PC-9 (cell line): ENCODE measurements at regions not wholly inside any gene's neighbourhood (a gene's known extent, or its start where the extent isn't known, plus 50 kb on each side); places are given as distances from the start of the nearest gene placed in this dataset.

Source experiments
- BruUV-seq: library from RNA; stranded (reverse); fragments of 400-500 nt; replicated peaks from 2 replicates; lab custom pipeline; 2021; lab: Mats Ljungman, UMichigan
- CTCF ChIA-PET: fragments of 300-600 bp; sonication (Branson Sonifier 250); formaldehyde crosslinking; loops from one replicate; lab custom pipeline; 2022; ENCODE audit warnings: antibody characterized with exemption; lab: Charles Lee
- POLR2A ChIA-PET: fragments of 300-600 bp; sonication (Branson Sonifier 250); formaldehyde crosslinking; loops from one replicate; lab custom pipeline; 2022; ENCODE audit warnings: antibody characterized with exemption; ENCODE audit not compliant: unreplicated experiment; lab: Charles Lee
- DNase-seq, 2 experiments: peaks; one replicate each; pipeline versions ENCODE4 v3.0.0 to v3.0.0-alpha.2; 2015 to 2022; ENCODE audit warnings: mixed read lengths in 1 of 2
- H2AFZ ChIP-seq: fragments of 200-600 bp; sonication (generic); 2 replicates; pipeline ENCODE4 v1.8.1; 2017; ENCODE audit warnings: antibody characterized with exemption
- H3F3A ChIP-seq: fragments of 200-600 bp; sonication (generic); 2 replicates; pipeline ENCODE4 v1.8.1; 2017; ENCODE audit warnings: antibody characterized with exemption, mild to moderate bottlenecking, low read depth; ENCODE audit not compliant: insufficient read depth
- H3K27ac ChIP-seq: fragments of 200-600 bp; sonication (generic); 2 replicates; pipeline ENCODE4 v1.6.1; 2016; ENCODE audit warnings: mixed run types
- H3K27me3 ChIP-seq: fragments of 200-600 bp; sonication (generic); 2 replicates; pipeline ENCODE4 v1.6.1; 2016; ENCODE audit warnings: low read depth, mixed run types; ENCODE audit not compliant: insufficient read depth
- H3K36me3 ChIP-seq: fragments of 200-600 bp; sonication (generic); 2 replicates; pipeline ENCODE4 v1.6.1; 2016; ENCODE audit warnings: low read depth, mixed run types
- H3K4me1 ChIP-seq: fragments of 200-600 bp; sonication (generic); replicated peaks from 2 replicates; pipeline ENCODE4 v1.6.1; 2016; ENCODE audit warnings: mixed run types; ENCODE audit not compliant: insufficient read depth
- H3K4me2 ChIP-seq: fragments of 200-600 bp; sonication (generic); 2 replicates; pipeline ENCODE4 v1.6.1; 2017; ENCODE audit warnings: mixed run types
- H3K4me3 ChIP-seq: fragments of 200-600 bp; sonication (generic); 2 replicates; pipeline ENCODE4 v1.6.1; 2016; ENCODE audit warnings: mixed run types
- H3K79me2 ChIP-seq: fragments of 200-600 bp; sonication (generic); 2 replicates; pipeline ENCODE4 v1.6.1; 2017; ENCODE audit warnings: low read depth, mixed run types
- H3K9me2 ChIP-seq: fragments of 200-600 bp; sonication (generic); 2 replicates; pipeline ENCODE4 v1.8.1; 2017; ENCODE audit warnings: mild to moderate bottlenecking; ENCODE audit not compliant: insufficient read depth
- H3K9me3 ChIP-seq: fragments of 200-600 bp; sonication (generic); 2 replicates; pipeline ENCODE4 v1.8.1; 2016; ENCODE audit warnings: low read depth; ENCODE audit not compliant: insufficient read depth
- H4K20me1 ChIP-seq: fragments of 200-600 bp; sonication (generic); 2 replicates; pipeline ENCODE4 v1.8.1; 2017; ENCODE audit not compliant: insufficient read depth
- EZH2 ChIP-seq: fragments of 200-600 bp; sonication (generic); IDR thresholded peaks from 2 replicates; pipeline ENCODE4 v1.8.0; 2017; ENCODE audit warnings: antibody characterized with exemption, low read depth
- intact Hi-C: fragments of 100-400 bp; cut with micrococcal nuclease; formaldehyde crosslinking; loops from one replicate; pipeline ENCODE4 v1.10.0; 2022; ENCODE audit not compliant: unreplicated experiment
- TF ChIP-seq, protein P1 (sequence below): fragments of 200-600 bp; sonication (generic); conservative IDR thresholded peaks from 2 replicates; pipeline ENCODE4 v1.6.1; 2017; ENCODE audit warnings: mixed run types, antibody characterized with exemption, mild to moderate bottlenecking, moderate library complexity

DNA sequence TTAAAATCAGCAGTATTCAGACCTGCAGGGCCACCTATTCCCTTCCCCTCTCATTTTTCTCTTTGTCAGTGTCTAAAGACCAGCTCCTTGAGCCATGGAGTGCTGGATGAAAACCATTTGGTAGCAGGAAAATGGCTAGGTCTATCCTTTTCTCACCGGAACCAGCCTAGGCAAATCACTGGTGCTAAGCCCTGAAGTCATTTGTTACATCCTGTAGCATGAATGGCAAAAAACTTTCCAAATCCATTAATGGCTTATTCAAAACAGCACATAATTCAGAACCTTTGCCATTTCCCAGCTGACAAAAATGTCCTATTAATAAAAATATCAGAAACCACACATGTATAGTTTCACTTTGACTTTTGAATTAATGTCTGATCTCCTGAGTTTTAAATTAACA lies 209.5 kb upstream of the E2F8 start:
- Histone ChIP-seq H3K4me3 (no peak overlapping the region), H2AFZ (no peak overlapping the region), H3K4me1 (peaks cover 54% of the 10 kb centered on the region), H3K79me2 (no peaks in the 10 kb centered on the region), H3K9me2 (no peaks in the 10 kb centered on the region), H3K9me3 (no peaks in the 10 kb centered on the region), H3K4me2 (no peak overlapping the region), H3F3A (peaks cover 33% of the 10 kb centered on the region), H3K36me3 (no peaks in the 10 kb centered on the region), H3K27me3 (no peaks in the 10 kb centered on the region), H3K27ac (no peak overlapping the region), H4K20me1 (no peaks in the 10 kb centered on the region)
- CTCF ChIA-PET = interaction anchor here (0.6 kb wide), 1 partner anchor 453 kb away, joined by 7 read pairs; no protein-coding TSS in a partner anchor
- intact Hi-C loops = no loop called here
- TF ChIP-seq, protein P1, sequence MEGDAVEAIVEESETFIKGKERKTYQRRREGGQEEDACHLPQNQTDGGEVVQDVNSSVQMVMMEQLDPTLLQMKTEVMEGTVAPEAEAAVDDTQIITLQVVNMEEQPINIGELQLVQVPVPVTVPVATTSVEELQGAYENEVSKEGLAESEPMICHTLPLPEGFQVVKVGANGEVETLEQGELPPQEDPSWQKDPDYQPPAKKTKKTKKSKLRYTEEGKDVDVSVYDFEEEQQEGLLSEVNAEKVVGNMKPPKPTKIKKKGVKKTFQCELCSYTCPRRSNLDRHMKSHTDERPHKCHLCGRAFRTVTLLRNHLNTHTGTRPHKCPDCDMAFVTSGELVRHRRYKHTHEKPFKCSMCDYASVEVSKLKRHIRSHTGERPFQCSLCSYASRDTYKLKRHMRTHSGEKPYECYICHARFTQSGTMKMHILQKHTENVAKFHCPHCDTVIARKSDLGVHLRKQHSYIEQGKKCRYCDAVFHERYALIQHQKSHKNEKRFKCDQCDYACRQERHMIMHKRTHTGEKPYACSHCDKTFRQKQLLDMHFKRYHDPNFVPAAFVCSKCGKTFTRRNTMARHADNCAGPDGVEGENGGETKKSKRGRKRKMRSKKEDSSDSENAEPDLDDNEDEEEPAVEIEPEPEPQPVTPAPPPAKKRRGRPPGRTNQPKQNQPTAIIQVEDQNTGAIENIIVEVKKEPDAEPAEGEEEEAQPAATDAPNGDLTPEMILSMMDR = no peak
- TF ChIP-seq EZH2 = no peak
- POLR2A ChIA-PET = no interaction called here
- BruUV-seq = no TSS peak
- DNase-seq = no peak

DNA sequence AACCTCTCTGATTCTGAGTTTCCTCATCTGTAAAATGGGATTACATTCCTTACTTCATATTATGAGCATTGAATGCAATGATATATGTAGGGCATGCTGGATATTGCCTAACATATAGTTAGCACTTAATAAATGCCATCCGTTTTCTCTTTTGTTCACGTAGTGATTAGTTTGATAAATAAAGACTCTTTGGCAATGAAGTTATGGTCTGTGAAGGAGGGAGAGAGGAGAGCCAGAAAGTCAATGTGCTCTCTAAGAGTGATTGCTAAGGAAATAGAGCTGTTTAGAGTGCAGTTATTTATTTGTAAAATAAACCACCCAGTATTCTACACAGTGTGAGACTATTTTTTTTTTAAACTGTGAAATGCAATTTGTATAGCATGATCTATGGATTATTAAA lies 207.9 kb upstream of the E2F8 start:
- ChIA-PET POLR2A (no interaction called here), CTCF (no interaction called here)
- Histone ChIP-seq H3K4me3 (no peak overlapping the region), H3K79me2 (no peaks in the 10 kb centered on the region), H2AFZ (no peak overlapping the region), H3K27me3 (no peaks in the 10 kb centered on the region), H4K20me1 (no peaks in the 10 kb centered on the region), H3K27ac (peak overlapping the region; percentile 91), H3K4me1 (peaks cover 53% of the 10 kb centered on the region), H3F3A (peaks cover 29% of the 10 kb centered on the region), H3K36me3 (no peaks in the 10 kb centered on the region), H3K9me3 (no peaks in the 10 kb centered on the region), H3K9me2 (no peaks in the 10 kb centered on the region), H3K4me2 (no peak overlapping the region)
- no TSS peak for BruUV-seq
- intact Hi-C loops = no loop called here
- no peak for DNase-seq
- TF ChIP-seq EZH2 = no peak

DNA sequence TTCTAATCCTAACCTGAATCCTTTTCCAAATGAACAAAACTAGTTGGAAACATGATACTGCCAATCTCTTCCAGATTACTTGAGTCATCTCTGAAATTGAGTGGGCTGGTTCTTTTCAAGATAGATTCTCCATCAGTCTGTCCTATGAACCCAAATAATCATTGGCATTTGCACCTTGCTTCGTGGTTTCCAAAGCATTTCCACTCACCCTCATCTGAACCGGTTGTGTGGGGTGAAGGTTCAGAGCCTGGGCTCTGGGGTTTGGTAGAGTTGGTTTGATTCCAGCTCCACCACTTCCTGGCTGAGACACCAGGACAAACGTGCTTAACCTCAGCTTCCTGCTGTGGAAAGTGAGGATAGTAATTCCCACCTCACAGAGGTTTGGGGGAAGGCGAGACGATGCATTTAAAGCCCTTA lies 206.4 kb upstream of the E2F8 start:
- TF ChIP-seq, protein P1 = no peak
- no peak for TF ChIP-seq EZH2
- peak; percentile 65 to 97 for DNase-seq
- no peaks in the 10 kb centered on the region for H3K36me3 ChIP-seq
- POLR2A ChIA-PET = no interaction called here
- no peaks in the 10 kb centered on the region for H4K20me1 ChIP-seq
- H3K27me3 ChIP-seq = no peaks in the 10 kb centered on the region
- intact Hi-C loops = no loop called here
- no peak overlapping the region for H3K4me3 ChIP-seq
- H3K79me2 ChIP-seq = no peaks in the 10 kb centered on the region
- CTCF ChIA-PET = no interaction called here
- peak overlapping the region; percentile 91 for H3K27ac ChIP-seq
- H3K9me2 ChIP-seq = no peaks in the 10 kb centered on the region
- H3F3A ChIP-seq = peaks cover 41% of the 10 kb centered on the region
- H2AFZ ChIP-seq = 0 out of 2 replicates have a peak overlapping the region, but pooled peaks have one; percentile 54
- BruUV-seq = no TSS peak
- peak overlapping the region; percentile 60 for H3K4me2 ChIP-seq
- H3K4me1 ChIP-seq = peaks cover 59% of the 10 kb centered on the region
- no peaks in the 10 kb centered on the region for H3K9me3 ChIP-seq

DNA sequence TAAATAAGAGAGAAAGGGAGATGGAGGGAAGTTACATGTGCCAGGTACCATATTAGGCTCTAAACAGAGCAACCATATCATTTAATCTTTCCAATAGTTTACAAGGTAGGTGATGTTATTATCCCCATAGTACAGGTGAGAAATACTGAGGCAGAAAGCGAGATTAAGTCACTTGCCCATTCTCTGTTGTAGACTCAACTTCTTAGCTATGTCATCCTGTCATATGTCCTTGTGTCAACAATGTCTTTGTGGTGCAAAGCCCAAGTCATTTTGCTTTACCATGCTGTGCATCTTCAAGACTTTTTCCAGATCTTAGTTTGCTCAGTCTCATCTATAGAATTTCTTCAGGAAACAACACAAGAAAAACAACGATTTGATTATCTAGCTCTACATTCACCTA lies 205.0 kb upstream of the E2F8 start:
- Histone ChIP-seq H3K4me2 (0 out of 2 replicates have a peak overlapping the region, but pooled peaks have one; percentile 60), H3K4me3 (no peak overlapping the region), H3K4me1 (peaks cover 72% of the 10 kb centered on the region), H3K79me2 (no peaks in the 10 kb centered on the region), H3K9me3 (no peaks in the 10 kb centered on the region), H3K9me2 (no peaks in the 10 kb centered on the region), H3K36me3 (no peaks in the 10 kb centered on the region), H3K27ac (peak overlapping the region; percentile 91), H3K27me3 (no peaks in the 10 kb centered on the region), H4K20me1 (no peaks in the 10 kb centered on the region), H3F3A (peaks cover 54% of the 10 kb centered on the region), H2AFZ (no peak overlapping the region)
- ChIA-PET CTCF (no interaction called here), POLR2A (no interaction called here)
- no peak for TF ChIP-seq EZH2
- TF ChIP-seq, protein P1 = no peak
- intact Hi-C loops = no loop called here
- BruUV-seq = no TSS peak
- no peak for DNase-seq
